ENCODE measurements at regions not wholly inside any gene's neighbourhood (a gene's known extent, or its start where the extent isn't known, plus 50 kb on each side); places are given as distances from the start of the nearest gene placed in this dataset.

GRCh38 chr6:95240514-95240913, 336.8 kb upstream of the MANEA start:
- no peak for TF ChIP-seq CTCF (IDR thresholded peaks at IDR 0.05; ENCODE audit: control extremely low read depth in 1 of 3, insufficient read depth in 1 of 3, low read depth in 1 of 3, low read length in 3 of 3)
- no peak for TF ChIP-seq TBP (IDR thresholded peaks at IDR 0.05; ENCODE audit: low read depth, low read length)
- TF ChIP-seq RAD21 (IDR thresholded peaks at IDR 0.05 in 1 of 2, conservative IDR thresholded peaks at IDR 0.05 in 1 of 2; ENCODE audit: low read depth in 2 of 2, low read length in 2 of 2) = no peak
- no peak for TF ChIP-seq POLR2AphosphoS5 (IDR thresholded peaks at IDR 0.05; ENCODE audit: low read depth, low read length)
- no peak for TF ChIP-seq POU5F1 (IDR thresholded peaks at IDR 0.05; ENCODE audit: low read depth, low read length)
- no peak for TF ChIP-seq EP300 (IDR thresholded peaks at IDR 0.05; ENCODE audit: borderline replicate concordance in 1 of 2, low read depth in 2 of 2, low read length in 2 of 2)
- TF ChIP-seq POLR2A (IDR thresholded peaks at IDR 0.05; ENCODE audit: control extremely low read depth in 1 of 2, low read depth in 2 of 2, low read length in 2 of 2) = no peak
- TF ChIP-seq RNF2 (IDR thresholded peaks at IDR 0.05; ENCODE audit: borderline replicate concordance, low read depth, low read length, missing control alignments, poor library complexity, severe bottlenecking) = no peak
- TF ChIP-seq TEAD4 (IDR thresholded peaks at IDR 0.05; ENCODE audit: low read depth, low read length) = no peak
- TF ChIP-seq MAFK (IDR thresholded peaks at IDR 0.05; ENCODE audit: low read depth, low read length) = no peak
